ENCODE measurements at regions not wholly inside any gene's neighbourhood (a gene's known extent, or its start where the extent isn't known, plus 50 kb on each side); places are given as distances from the start of the nearest gene placed in this dataset.

GRCh38 chr11:87490671-87491070 lies 452.9 kb downstream of the TMEM135 start:
- no peak for TF ChIP-seq CTCF (IDR thresholded peaks at IDR 0.05)
- TF ChIP-seq POLR2A (IDR thresholded peaks at IDR 0.05) = no peak

All from heart left ventricle (tissue), 13 donors.